Astrocyte (in vitro differentiated cells and primary cell): ENCODE measurements at regions not wholly inside any gene's neighbourhood (a gene's known extent, or its start where the extent isn't known, plus 50 kb on each side); places are given as distances from the start of the nearest gene placed in this dataset.

ENCODE experiments used
- CTCF ChIP-seq: IDR thresholded peaks from 2 replicates; pipeline ENCODE4 v1.5.1; 2011; ENCODE audit warnings: low read depth, mild to moderate bottlenecking, inconsistent platforms, low read length, moderate library complexity; ENCODE audit not compliant: insufficient read depth
- EZH2 ChIP-seq: IDR thresholded peaks from 2 replicates; pipeline ENCODE4 v1.6.1; 2012; ENCODE audit warnings: mild to moderate bottlenecking, low read length, inconsistent platforms; ENCODE audit not compliant: insufficient read depth

- TF ChIP-seq CTCF (no peak), EZH2 (no peak)
Measured at GRCh38 chr2:60002183-60002867, 551.1 kb downstream of the BCL11A start.
